Renal pelvis (tissue), 1 donor: ENCODE measurements at regions not wholly inside any gene's neighbourhood (a gene's known extent, or its start where the extent isn't known, plus 50 kb on each side); places are given as distances from the start of the nearest gene placed in this dataset.
"Not testable (repeated sequence)": the region's sequence is repeated elsewhere in the genome, so short reads cannot be mapped to it uniquely, and the experiment has no call there.

ENCODE experiments used
- DNase-seq: peaks from one replicate; pipeline ENCODE4 v3.0.0-alpha.2; 2013

DNA sequence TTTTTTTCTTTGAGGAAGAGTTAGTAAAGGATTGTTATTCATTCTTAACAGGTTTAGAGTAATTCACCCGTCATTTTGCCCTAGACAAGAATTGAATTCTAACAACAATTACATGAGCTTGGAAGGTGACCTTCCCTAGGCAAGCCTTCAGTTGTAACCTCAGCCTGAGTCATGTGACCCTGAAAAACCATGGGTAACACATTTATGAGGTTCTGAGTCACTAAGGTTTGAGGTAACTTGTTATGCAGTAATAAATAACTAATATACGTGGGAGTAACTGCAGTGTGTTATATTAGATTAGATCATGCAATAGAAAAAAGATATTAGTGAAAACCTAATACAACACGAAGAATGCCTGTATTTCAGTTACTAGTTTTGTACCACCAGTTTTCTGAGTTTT is 237.6 kb upstream of the NDN start:
- no peak for DNase-seq

- DNase-seq = no peak
Measured at GRCh38 chr15:23954931-23955330, 267.8 kb upstream of the NDN start.

GRCh38 chr15:23983500-23984259 is 296.6 kb upstream of the NDN start:
- DNase-seq = no peak

DNA sequence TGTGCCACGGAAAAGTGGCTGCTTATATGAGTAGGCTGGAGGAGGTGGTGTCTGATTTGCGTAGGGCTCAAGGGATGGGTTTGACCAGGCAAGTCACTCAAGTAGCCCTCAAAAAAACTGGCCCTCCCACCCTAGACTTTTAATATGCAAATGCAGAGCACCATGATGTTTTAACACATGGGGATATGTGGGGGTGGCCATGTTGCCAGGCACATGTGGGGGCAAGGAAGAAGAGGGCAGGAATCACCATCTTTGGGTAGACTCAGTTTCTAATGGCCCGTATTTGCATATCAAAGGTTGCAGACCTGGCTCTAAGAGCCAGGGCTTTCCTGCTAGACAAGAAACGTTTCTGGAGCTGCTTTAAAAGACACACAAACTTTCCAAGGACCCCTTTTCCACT is 307.2 kb upstream of the NDN start:
- DNase-seq = no peak

DNA sequence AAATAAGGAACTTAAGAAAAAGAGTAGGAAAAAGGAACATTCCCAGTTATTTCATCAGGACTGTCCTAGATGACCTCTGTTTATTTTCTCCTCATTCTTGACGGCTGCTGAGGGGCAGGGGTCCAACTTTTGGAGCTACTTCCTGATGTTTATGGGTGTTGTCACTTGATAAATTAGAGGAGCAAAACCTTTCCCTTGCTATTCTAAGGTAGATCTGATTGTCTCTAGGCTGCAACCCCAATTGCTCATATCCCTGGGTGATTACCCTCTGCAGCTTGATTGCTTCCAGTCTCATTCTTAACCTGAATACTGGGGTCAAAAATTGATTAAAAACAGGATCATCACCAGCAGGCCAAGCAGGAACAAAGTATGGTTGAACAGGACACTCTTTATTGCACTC is 311.0 kb upstream of the NDN start:
- DNase-seq = no peak

GRCh38 chr15:24008476-24008875 is 321.4 kb upstream of the NDN start:
- no peak for DNase-seq

GRCh38 chr15:24017470-24017869 is 330.4 kb upstream of the NDN start:
- DNase-seq = no peak

DNA sequence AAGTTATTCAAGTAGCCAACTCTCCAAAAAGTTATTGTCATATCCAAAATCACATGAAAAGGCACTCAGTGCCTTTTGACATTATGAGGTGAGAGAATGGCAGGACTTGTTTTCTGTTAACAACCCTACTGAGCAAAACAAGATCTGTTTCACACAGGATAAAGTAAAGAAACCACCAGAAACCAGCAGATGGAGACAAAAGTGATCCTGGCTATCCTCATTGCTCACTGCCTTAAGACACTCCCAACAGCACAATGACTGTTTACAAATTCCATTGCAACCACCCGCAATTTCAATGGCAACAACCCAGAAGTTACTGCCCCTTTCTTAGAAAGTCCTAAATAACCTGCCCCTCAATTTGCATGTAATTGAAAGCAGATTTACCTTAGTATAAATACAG is 352.6 kb upstream of the NDN start:
- no peak for DNase-seq

DNA sequence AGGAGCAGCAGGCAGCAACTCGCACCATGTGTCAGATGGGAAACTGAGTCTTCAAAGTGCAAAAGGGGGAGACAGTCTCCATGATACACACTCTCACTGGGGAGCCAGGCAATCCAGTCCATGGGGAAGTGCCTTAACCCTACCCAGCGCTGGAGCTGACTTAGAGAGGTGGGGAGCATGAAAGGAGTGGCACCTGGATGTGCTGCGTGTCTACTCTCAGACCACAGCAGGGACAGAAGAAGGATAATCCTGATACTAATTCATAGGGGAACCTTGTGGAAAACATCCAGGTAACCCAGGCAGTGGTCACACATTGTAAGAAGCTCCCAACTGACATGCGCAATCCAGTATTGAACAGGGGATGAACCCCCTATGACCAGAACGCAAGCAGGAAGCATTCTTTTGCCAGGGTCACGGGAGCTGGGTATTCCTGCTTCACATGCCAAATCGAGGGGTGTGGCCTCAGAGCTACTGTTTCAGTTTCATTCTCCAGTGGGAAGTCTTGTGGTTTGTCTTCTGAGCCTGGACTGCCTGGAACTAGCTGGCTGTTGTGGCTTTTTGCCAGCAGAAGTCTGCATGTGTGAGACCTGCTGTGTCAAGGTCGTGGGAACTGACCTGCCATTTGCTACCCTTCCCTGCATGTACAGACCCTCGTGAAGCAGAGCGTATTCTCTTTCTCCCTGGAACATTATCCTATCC is 367.6 kb upstream of the NDN start:
- no peak for DNase-seq

DNA sequence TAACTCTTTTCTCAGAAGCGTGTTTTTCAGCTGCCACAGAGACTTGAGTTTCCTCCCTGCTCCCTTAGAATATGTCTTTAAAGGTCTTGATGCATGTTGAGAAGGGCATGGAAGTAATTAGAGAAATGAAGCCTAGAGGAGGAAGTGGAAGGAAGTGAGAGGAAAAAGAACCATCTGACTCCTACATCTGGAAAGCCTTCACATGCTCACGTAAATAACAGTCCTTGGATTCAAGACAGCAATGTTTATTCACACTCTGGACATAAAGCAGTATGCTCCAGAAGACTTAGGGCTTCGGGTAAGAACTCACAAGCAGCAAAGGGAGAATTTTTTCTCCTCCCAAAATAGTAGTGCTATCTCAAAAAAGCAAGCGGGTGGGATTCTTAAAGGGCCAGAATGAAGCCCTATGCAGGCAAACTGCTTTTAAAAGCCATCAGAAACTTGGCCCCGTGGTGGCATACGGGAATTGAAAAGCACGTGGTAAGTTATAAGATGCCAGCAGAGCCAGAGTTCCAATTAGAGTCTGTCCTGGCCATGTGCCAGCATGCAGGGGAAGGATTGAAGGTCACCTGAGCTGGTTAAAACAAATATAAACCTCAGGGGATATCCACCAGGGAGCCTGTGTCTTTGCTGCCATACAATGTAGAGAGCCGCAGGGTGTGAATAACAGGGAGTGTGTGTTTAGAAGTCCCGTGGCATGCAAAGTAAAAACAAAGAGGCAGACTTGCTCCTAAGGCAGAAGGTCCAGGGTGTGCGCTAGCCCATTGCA is 380.8 kb upstream of the NDN start:
- no peak for DNase-seq

DNA sequence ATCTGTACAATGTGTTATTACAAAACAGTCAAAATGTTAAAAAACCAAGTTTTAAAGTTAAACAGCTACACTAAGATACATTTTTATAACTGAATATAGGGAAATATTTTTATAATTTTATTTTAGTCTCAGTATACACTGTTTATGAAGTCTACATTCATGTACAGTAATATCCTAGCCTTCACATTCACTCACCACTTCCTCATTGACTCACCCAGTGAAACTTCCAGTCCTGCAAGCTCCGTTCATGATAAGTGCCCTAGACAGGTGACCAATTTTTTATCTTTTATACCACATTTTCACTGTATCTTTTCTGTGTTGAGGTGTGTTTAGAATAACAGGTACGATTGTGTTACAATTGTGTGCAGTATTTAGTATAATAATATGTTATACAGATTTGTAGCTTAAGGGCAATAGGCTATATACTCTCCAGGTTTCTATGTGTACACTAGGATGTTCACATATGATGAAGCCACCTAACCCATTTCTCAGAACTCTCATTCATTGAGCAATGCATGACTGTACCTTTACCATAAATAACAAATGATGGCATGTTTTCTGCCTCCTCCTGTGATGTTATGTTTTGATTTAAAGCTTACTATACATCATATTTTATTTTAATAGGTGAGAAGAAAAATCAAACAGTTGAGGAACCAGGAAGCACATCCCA is 388.4 kb upstream of the NDN start:
- DNase-seq = no peak

DNA sequence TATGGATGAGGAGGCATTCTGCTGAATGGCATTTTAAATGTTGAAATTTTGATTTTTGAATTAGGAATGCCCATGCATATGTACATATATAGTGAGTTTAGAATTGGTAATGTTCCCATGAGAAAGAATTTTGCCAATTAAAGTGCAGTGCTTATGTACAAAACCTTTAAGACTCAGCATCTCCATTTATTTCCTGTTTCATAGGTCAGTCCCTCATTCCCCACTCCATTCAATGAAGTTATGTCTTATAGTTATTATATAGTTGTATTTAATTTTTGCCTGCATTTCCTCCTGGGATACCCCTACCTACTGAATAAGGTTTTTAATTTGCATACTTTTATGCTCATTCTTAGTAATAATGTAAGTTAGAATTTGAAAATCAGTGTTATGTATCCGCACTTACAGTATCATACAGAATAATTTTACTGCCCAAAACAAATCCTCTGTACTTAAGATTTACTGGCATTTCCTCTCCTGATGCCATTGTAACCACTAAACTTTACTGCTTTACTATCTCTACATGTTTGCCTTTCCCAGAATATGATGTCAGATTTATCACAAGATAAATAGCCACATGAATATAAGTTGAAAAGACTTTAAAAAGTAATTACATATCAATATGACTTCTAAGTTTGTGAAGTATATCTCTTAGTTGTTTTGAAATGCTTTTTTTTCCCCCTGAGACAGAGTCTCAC is 389.1 kb upstream of the NDN start:
- no peak for DNase-seq

DNA sequence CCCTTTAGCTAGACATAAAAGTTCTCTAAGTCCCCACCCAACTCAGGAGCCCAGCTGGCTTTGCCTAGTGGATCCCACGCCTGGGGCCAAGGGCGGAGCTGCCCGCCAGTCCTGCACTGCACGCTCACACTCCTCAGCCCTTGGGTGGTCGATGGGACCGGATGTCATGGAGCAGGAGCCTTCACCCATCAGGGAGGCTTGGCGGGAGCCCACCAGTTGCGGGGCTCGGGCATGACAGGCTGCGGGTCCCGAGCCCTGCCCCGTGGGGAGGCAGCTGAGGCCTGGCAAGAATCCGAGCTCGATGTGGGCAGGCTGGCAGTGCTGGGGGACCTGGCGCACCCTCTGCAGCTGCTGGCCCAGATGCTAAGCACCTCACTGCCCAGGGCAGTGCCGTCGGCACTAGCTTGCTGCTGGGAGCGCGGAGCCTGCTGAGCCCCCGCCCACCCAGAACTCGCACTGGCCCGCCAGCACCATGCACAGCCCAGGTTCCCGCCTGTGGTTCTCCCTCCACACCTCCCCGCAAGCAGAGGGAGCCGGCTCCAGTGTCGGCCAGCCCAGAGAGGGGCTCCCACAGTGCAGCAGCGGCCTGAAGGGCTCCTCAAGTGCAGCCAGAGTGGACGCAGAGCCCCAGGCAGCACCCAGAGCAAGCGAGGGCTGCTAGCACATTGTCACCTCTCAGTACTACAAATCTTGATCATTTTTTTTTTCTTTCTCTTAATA is 391.4 kb upstream of the NDN start:
- no peak for DNase-seq

GRCh38 chr15:24088941-24089340 is 401.8 kb upstream of the NDN start:
- DNase-seq = not testable (repeated sequence)

DNA sequence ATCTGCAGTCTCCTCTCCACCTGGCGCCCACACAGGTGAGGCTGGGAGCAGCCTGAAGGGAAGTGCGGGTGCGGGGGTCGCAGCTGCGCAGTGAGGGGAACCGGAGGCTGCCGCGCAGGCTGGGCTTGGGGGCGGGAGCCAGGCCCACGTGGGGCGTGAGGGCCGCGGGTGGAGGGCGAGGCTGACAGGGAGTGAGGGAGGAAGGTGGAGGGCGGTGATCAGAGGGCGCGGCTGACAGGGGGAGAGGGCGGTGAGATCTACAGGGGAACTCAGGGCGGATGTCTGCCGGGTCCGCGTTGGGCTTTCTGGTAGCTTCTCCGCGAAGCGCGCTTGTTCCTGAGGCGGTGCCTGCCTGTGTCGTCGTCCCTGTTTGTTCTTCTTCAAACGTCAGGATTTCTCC is 414.4 kb upstream of the NDN start:
- DNase-seq = not testable (repeated sequence)

- DNase-seq = not testable (repeated sequence)
Measured at GRCh38 chr15:24107524-24107923, 420.4 kb upstream of the NDN start.

GRCh38 chr15:24107948-24108347 is 420.8 kb upstream of the NDN start:
- not testable (repeated sequence) for DNase-seq

DNA sequence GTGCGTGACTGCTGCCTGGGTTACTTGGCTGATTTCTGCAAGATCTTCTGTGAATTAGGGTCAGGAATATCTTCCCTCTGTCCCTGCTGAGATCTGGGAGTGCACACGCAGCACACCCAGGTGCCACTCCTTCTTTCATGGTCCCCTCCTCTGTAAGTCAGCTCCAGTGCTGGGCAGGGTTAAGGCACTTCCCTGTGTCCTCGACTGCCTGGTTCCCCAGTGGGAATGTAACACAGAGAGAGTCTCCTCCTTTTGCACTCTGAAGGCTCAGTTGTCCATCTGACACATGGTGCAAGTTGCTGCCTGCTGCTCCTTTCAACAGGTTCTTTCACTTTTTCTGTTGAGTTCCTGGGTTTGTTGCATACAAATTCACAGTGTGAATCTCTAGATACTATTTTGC is 421.2 kb upstream of the NDN start:
- not testable (repeated sequence) for DNase-seq

- DNase-seq = not testable (repeated sequence)
Measured at GRCh38 chr15:24139622-24140021, 452.5 kb upstream of the NDN start.

DNA sequence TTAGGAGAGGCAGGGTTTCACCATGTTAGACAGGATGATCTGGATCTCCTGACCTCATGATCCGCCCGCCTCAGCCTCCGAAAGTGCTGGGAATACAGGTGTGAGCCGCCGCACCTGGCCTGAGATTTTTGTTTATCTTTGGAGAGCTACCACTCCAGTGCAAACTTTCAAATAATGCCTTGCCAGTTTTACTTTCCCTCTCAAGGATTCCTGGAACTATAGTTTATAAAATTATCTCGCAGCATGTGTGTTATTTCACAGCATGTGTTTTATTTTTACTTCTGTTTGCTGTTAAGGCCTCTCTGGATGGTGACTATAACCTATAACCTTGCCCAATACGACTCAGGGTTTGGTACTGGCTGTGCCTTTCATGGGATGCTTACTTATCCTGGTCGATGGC is 458.0 kb upstream of the NDN start:
- DNase-seq = not testable (repeated sequence)

DNA sequence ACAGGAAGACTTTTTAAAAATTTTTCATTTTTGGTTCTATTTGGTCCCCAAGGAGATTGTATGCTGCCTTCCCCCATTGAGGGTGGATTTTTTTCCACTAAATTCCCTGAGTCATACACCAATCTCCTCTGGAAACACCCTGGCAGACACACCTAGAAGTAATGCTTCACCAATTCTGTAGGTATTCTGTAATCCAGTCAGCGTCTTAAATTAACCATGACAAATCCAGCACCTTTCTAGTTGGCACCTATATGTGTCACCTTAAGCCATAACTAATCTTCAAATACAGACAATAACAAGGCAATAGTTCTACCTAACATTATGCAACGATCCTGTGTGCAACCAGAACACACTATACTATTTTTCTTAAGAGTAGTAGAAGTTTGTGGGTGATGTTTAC is 459.1 kb upstream of the NDN start:
- DNase-seq = no peak
